ENCODE measurements at regions not wholly inside any gene's neighbourhood (a gene's known extent, or its start where the extent isn't known, plus 50 kb on each side); places are given as distances from the start of the nearest gene placed in this dataset.

- no peak for DNase-seq
- Histone ChIP-seq H3K4me1 (ENCODE audit: control insufficient read depth in 2 of 3, insufficient read depth in 2 of 3, low read depth in 1 of 3, low read length in 3 of 3) (no peaks in the 10 kb centered on the region), H3K9ac (ENCODE audit: low read length in 3 of 3) (no peak overlapping the region), H3K27me3 (ENCODE audit: control insufficient read depth, insufficient read depth, low read length) (no peaks in the 10 kb centered on the region), H3K4me3 (ENCODE audit: low read length in 3 of 3) (no peak overlapping the region), H3K36me3 (ENCODE audit: control insufficient read depth in 2 of 3, insufficient read depth in 3 of 3, low read length in 3 of 3) (no peaks in the 10 kb centered on the region), H3K9me3 (ENCODE audit: control insufficient read depth in 2 of 3, insufficient read depth in 1 of 3, low read length in 3 of 3) (no peaks in the 10 kb centered on the region), H3K27ac (ENCODE audit: low read depth in 2 of 2, low read length in 2 of 2) (no peak overlapping the region)
- no peak for TF ChIP-seq CTCF (IDR thresholded peaks at IDR 0.05; ENCODE audit: borderline replicate concordance, extremely low read depth, insufficient read depth)
- intact Hi-C loops (cut with DNase I), result no loop called here
- no peak for FAIRE-seq
These were observed 785.6 kb downstream of the TMTC2 start for GRCh38 chr12:83472350-83472749.

GRCh38 chr12:83471341-83471740 is 784.6 kb downstream of the TMTC2 start:
- FAIRE-seq (no peak), DNase-seq (no peak)
- Histone ChIP-seq H3K4me1 (ENCODE audit: control insufficient read depth in 2 of 3, insufficient read depth in 2 of 3, low read depth in 1 of 3, low read length in 3 of 3) (no peaks in the 10 kb centered on the region), H3K4me3 (ENCODE audit: low read length in 3 of 3) (no peak overlapping the region), H3K36me3 (ENCODE audit: control insufficient read depth in 2 of 3, insufficient read depth in 3 of 3, low read length in 3 of 3) (no peaks in the 10 kb centered on the region), H3K9ac (ENCODE audit: low read length in 3 of 3) (no peak overlapping the region), H3K27ac (ENCODE audit: low read depth in 2 of 2, low read length in 2 of 2) (no peak overlapping the region), H3K9me3 (ENCODE audit: control insufficient read depth in 2 of 3, insufficient read depth in 1 of 3, low read length in 3 of 3) (no peaks in the 10 kb centered on the region), H3K27me3 (ENCODE audit: control insufficient read depth, insufficient read depth, low read length) (no peaks in the 10 kb centered on the region)
- TF ChIP-seq CTCF (IDR thresholded peaks at IDR 0.05; ENCODE audit: borderline replicate concordance, extremely low read depth, insufficient read depth), result no peak
- intact Hi-C loops (cut with DNase I), result no loop called here

DNA sequence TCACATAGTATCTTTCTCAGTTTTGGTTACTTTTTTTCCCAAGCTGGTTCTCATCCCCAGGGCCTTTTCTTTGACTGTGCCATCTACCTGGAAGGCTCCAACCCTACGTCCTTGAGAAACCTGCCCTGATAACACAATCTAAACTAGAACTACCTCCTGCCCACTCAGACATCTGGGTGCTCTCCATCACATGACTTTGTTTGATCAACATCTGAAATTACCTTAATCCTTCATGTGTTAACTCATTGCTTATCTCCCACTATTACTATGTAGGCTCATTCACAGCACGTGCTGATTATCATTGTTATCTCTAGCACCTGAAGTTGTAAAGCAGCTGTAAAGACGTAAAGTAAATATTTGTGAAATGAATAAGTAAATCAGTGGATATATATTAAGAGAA is 784.0 kb downstream of the TMTC2 start:
- no peak overlapping the region for H3K27ac ChIP-seq (ENCODE audit: low read depth in 2 of 2, low read length in 2 of 2)
- H3K9me3 ChIP-seq (ENCODE audit: control insufficient read depth in 2 of 3, insufficient read depth in 1 of 3, low read length in 3 of 3), result no peaks in the 10 kb centered on the region
- no peak overlapping the region for H3K4me3 ChIP-seq (ENCODE audit: low read length in 3 of 3)
- FAIRE-seq (no peak), DNase-seq (no peak)
- intact Hi-C loops (cut with DNase I), result no loop called here
- no peaks in the 10 kb centered on the region for H3K36me3 ChIP-seq (ENCODE audit: control insufficient read depth in 2 of 3, insufficient read depth in 3 of 3, low read length in 3 of 3)
- no peaks in the 10 kb centered on the region for H3K27me3 ChIP-seq (ENCODE audit: control insufficient read depth, insufficient read depth, low read length)
- H3K9ac ChIP-seq (ENCODE audit: low read length in 3 of 3), result no peak overlapping the region
- H3K4me1 ChIP-seq (ENCODE audit: control insufficient read depth in 2 of 3, insufficient read depth in 2 of 3, low read depth in 1 of 3, low read length in 3 of 3), result no peaks in the 10 kb centered on the region
- no peak for TF ChIP-seq CTCF (IDR thresholded peaks at IDR 0.05; ENCODE audit: borderline replicate concordance, extremely low read depth, insufficient read depth)
